ENCODE measurements at regions not wholly inside any gene's neighbourhood (a gene's known extent, or its start where the extent isn't known, plus 50 kb on each side); places are given as distances from the start of the nearest gene placed in this dataset.

GRCh38 chr12:25327321-25327720 is 76.6 kb upstream of the KRAS start:
- Histone ChIP-seq H3K27ac (no peak overlapping the region), H3K4me3 (no peak overlapping the region)
- no peak for TF ChIP-seq CTCF (IDR thresholded peaks at IDR 0.05)
- DNase-seq (ENCODE audit: low spot score): no peak

- Histone ChIP-seq H3K4me3 (no peak overlapping the region), H3K27ac (no peak overlapping the region)
- DNase-seq (ENCODE audit: low spot score): no peak
- TF ChIP-seq CTCF (IDR thresholded peaks at IDR 0.05): no peak
Observed at GRCh38 chr12:25326326-25326725, 75.6 kb upstream of the KRAS start.

GRCh38 chr12:25324861-25325260 is 74.1 kb upstream of the KRAS start:
- DNase-seq (ENCODE audit: low spot score): no peak
- H3K4me3 ChIP-seq: no peak overlapping the region
- no peak overlapping the region for H3K27ac ChIP-seq
- no peak for TF ChIP-seq CTCF (IDR thresholded peaks at IDR 0.05)

- Histone ChIP-seq H3K27ac (no peak overlapping the region), H3K4me3 (no peak overlapping the region)
- no peak for DNase-seq (ENCODE audit: low spot score)
- TF ChIP-seq CTCF (IDR thresholded peaks at IDR 0.05): no peak
Observed at GRCh38 chr12:25323581-25323982, 72.9 kb upstream of the KRAS start.

- no peak for DNase-seq (ENCODE audit: low spot score)
- no peak for TF ChIP-seq CTCF (IDR thresholded peaks at IDR 0.05)
Observed at GRCh38 chr12:25322918-25323531, 72.3 kb upstream of the KRAS start.

GRCh38 chr12:25322351-25322750 is 71.6 kb upstream of the KRAS start:
- no peak overlapping the region for H3K27ac ChIP-seq
- TF ChIP-seq CTCF (IDR thresholded peaks at IDR 0.05): no peak
- no peak for DNase-seq (ENCODE audit: low spot score)
- H3K4me3 ChIP-seq: no peak overlapping the region

More at GRCh38 chr12:25322918-25323531, 72.3 kb upstream of the KRAS start:
- no peak overlapping the region for H3K4me3 ChIP-seq
- H3K27ac ChIP-seq: no peak overlapping the region

- TF ChIP-seq CTCF (IDR thresholded peaks at IDR 0.05): no peak
- no peak for DNase-seq (ENCODE audit: low spot score)
- no peak overlapping the region for H3K4me3 ChIP-seq
- H3K27ac ChIP-seq: no peak overlapping the region
Observed at GRCh38 chr12:25321772-25322171, 71.0 kb upstream of the KRAS start.
